MM.1S (cell line): ENCODE measurements at regions not wholly inside any gene's neighbourhood (a gene's known extent, or its start where the extent isn't known, plus 50 kb on each side); places are given as distances from the start of the nearest gene placed in this dataset.

Source experiments
- DNase-seq: peaks from one replicate; pipeline ENCODE4 v3.0.0-alpha.2; 2015
- H2AFZ ChIP-seq: fragments of 300-600 bp; sonication (generic); 2 replicates; pipeline ENCODE4 v1.6.0; 2016; ENCODE audit warnings: antibody characterized with exemption, low read length
- H3F3A ChIP-seq: fragments of 300-600 bp; sonication (generic); 2 replicates; pipeline ENCODE4 v1.6.1; 2016; ENCODE audit warnings: mild to moderate bottlenecking, antibody characterized with exemption, low read length, moderate library complexity, mixed read lengths; ENCODE audit not compliant: insufficient read depth
- H3K27ac ChIP-seq: fragments of 300-600 bp; sonication (generic); 2 replicates; pipeline ENCODE4 v1.5.1; 2016; ENCODE audit warnings: mild to moderate bottlenecking, low read length
- H3K27me3 ChIP-seq: fragments of 300-600 bp; sonication (generic); replicated peaks from 2 replicates; pipeline ENCODE4 v1.6.0; 2016; ENCODE audit warnings: low read length; ENCODE audit not compliant: insufficient read depth
- H3K36me3 ChIP-seq: fragments of 300-600 bp; sonication (generic); replicated peaks from 2 replicates; pipeline ENCODE4 v1.6.1; 2016; ENCODE audit warnings: mild to moderate bottlenecking, low read length, mixed read lengths; ENCODE audit not compliant: insufficient read depth
- H3K4me1 ChIP-seq: fragments of 300-600 bp; sonication (generic); 2 replicates; pipeline ENCODE4 v1.6.1; 2016; ENCODE audit warnings: low read length, mixed read lengths
- H3K4me2 ChIP-seq: fragments of 300-600 bp; sonication (generic); 2 replicates; pipeline ENCODE4 v1.6.0; 2016; ENCODE audit warnings: low read depth, low read length
- H3K4me3 ChIP-seq: fragments of 300-600 bp; sonication (generic); 2 replicates; pipeline ENCODE4 v1.5.1; 2016; ENCODE audit warnings: low read length, mixed read lengths
- H3K79me2 ChIP-seq: fragments of 300-600 bp; sonication (generic); 2 replicates; pipeline ENCODE4 v1.6.1; 2016; ENCODE audit warnings: mixed run types, low read length, mixed read lengths
- H3K9ac ChIP-seq: fragments of 300-600 bp; sonication (generic); 2 replicates; pipeline ENCODE4 v1.6.1; 2016; ENCODE audit warnings: low read length, mixed read lengths
- H3K9me2 ChIP-seq: fragments of 300-600 bp; sonication (generic); replicated peaks from 2 replicates; pipeline ENCODE4 v1.6.1; 2016; ENCODE audit warnings: mild to moderate bottlenecking, low read length, mixed read lengths; ENCODE audit not compliant: insufficient read depth
- H3K9me3 ChIP-seq: fragments of 300-600 bp; sonication (generic); replicated peaks from 2 replicates; pipeline ENCODE4 v1.6.1; 2016; ENCODE audit warnings: mild to moderate bottlenecking, low read length, mixed read lengths; ENCODE audit not compliant: insufficient read depth
- H4K20me1 ChIP-seq: fragments of 300-600 bp; sonication (generic); 2 replicates; pipeline ENCODE4 v1.6.1; 2016; ENCODE audit warnings: mild to moderate bottlenecking, low read length, moderate library complexity, mixed read lengths; ENCODE audit not compliant: insufficient read depth
- EZH2 ChIP-seq: fragments of 300-600 bp; sonication (generic); optimal IDR thresholded peaks from 2 replicates; pipeline ENCODE3; 2017; ENCODE audit warnings: low read depth, mild to moderate bottlenecking, antibody characterized with exemption, low read length, mixed read lengths
- EZH2phosphoT487 ChIP-seq: fragments of 300-600 bp; sonication (generic); IDR thresholded peaks from 2 replicates; pipeline ENCODE4 v1.6.1; 2018; ENCODE audit warnings: antibody characterized with exemption, low read length
- TF ChIP-seq, protein P1 (sequence below): fragments of 300-600 bp; sonication (generic); IDR thresholded peaks from 2 replicates; pipeline ENCODE4 v1.5.1; 2016; ENCODE audit warnings: antibody characterized with exemption, low read length, mixed read lengths

DNA sequence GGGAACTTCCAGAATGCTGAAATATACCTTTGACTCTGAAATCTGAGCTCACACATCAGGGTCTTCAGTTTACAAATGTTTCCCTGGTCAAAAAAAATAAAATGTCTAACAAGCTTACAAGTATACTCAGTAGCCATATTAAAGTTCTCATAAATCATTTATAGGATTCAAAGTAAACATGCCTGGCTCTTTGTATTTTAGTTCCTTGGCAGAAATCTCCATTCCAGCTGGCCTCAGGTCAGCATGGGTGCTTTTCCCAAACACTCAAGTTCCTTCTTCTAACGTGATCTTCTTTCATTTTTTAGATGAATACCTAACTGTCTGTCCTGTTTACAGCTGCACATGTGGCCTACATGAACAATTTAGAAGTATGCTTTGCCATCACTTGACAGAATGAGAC, 263.2 kb downstream of the GAS1 start:
- no peak overlapping the region for H3K4me3 ChIP-seq
- H3K9ac ChIP-seq = no peak overlapping the region
- H3K36me3 ChIP-seq = no peaks in the 10 kb centered on the region
- DNase-seq = no peak
- H3F3A ChIP-seq = no peaks in the 10 kb centered on the region
- H3K9me2 ChIP-seq = no peaks in the 10 kb centered on the region
- no peaks in the 10 kb centered on the region for H3K4me1 ChIP-seq
- H3K27ac ChIP-seq = no peak overlapping the region
- no peak overlapping the region for H2AFZ ChIP-seq
- TF ChIP-seq, protein P1, sequence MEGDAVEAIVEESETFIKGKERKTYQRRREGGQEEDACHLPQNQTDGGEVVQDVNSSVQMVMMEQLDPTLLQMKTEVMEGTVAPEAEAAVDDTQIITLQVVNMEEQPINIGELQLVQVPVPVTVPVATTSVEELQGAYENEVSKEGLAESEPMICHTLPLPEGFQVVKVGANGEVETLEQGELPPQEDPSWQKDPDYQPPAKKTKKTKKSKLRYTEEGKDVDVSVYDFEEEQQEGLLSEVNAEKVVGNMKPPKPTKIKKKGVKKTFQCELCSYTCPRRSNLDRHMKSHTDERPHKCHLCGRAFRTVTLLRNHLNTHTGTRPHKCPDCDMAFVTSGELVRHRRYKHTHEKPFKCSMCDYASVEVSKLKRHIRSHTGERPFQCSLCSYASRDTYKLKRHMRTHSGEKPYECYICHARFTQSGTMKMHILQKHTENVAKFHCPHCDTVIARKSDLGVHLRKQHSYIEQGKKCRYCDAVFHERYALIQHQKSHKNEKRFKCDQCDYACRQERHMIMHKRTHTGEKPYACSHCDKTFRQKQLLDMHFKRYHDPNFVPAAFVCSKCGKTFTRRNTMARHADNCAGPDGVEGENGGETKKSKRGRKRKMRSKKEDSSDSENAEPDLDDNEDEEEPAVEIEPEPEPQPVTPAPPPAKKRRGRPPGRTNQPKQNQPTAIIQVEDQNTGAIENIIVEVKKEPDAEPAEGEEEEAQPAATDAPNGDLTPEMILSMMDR = no peak
- no peak for TF ChIP-seq EZH2phosphoT487
- no peak for TF ChIP-seq EZH2
- no peaks in the 10 kb centered on the region for H4K20me1 ChIP-seq
- no peak overlapping the region for H3K4me2 ChIP-seq
- H3K79me2 ChIP-seq = no peaks in the 10 kb centered on the region
- no peaks in the 10 kb centered on the region for H3K27me3 ChIP-seq
- no peaks in the 10 kb centered on the region for H3K9me3 ChIP-seq

DNA sequence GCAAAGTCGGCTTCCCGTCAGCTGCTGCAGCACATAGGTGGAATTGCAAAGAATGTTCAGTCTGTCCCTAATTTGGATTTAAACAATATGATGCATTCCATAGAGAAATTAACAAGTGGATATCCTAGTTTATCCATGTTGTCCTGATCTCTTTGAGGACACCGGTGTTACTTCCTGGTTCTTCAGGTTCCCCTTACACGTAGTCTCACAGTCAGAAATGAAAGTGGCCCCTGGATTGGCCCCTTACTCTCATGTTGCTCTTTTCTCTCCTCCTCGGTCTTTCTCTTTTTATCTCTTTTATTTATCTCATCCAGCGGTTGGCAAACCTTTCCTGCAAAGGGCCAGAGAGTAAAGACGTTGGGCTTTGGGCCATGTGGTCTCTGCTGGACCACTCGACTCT, 265.1 kb downstream of the GAS1 start:
- no peaks in the 10 kb centered on the region for H3K79me2 ChIP-seq
- H3K36me3 ChIP-seq = no peaks in the 10 kb centered on the region
- H4K20me1 ChIP-seq = no peaks in the 10 kb centered on the region
- H3K9me3 ChIP-seq = no peaks in the 10 kb centered on the region
- peak overlapping the region; percentile 42; the same call in 1 of the 2 replicates for H3K4me3 ChIP-seq
- no peaks in the 10 kb centered on the region for H3K9me2 ChIP-seq
- H2AFZ ChIP-seq = peak overlapping the region; percentile 52
- TF ChIP-seq EZH2phosphoT487 (no peak), EZH2 (no peak)
- TF ChIP-seq, protein P1 = no peak
- no peak overlapping the region for H3K27ac ChIP-seq
- H3K4me1 ChIP-seq = no peaks in the 10 kb centered on the region
- no peaks in the 10 kb centered on the region for H3K27me3 ChIP-seq
- DNase-seq = peak; percentile 23
- H3K4me2 ChIP-seq = peak overlapping the region; percentile 45
- H3K9ac ChIP-seq = no peak overlapping the region
- H3F3A ChIP-seq = no peaks in the 10 kb centered on the region

DNA sequence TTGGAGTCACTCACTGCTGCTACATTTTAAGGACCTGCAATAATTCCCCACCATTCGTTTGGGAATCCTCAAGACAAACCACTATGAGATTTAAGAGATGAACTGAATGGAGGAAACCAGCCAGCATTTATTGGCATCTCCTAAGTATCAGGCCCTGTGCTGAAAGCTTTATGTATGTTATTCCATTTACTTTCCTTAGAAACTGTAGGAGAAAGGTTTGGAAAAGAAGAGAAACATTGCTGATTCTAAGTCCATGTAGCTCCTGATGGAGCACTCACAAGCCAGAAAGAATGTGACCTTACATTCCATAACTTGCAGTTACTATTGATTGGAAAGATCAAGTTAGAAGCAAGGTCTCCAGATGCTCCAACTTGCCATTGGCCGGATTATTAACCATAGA, 267.4 kb downstream of the GAS1 start:
- Histone ChIP-seq H3K9ac (no peak overlapping the region), H3K4me3 (no peak overlapping the region), H3K9me2 (no peaks in the 10 kb centered on the region), H4K20me1 (no peaks in the 10 kb centered on the region), H3K4me2 (no peak overlapping the region), H3K27me3 (no peaks in the 10 kb centered on the region), H3K4me1 (no peaks in the 10 kb centered on the region), H3K9me3 (no peaks in the 10 kb centered on the region), H3K36me3 (no peaks in the 10 kb centered on the region), H3F3A (no peaks in the 10 kb centered on the region), H2AFZ (no peak overlapping the region), H3K27ac (no peak overlapping the region), H3K79me2 (no peaks in the 10 kb centered on the region)
- no peak for DNase-seq
- TF ChIP-seq, protein P1 = no peak
- TF ChIP-seq EZH2phosphoT487 (no peak), EZH2 (no peak)
